HepG2 (cell line): ENCODE measurements at regions not wholly inside any gene's neighbourhood (a gene's known extent, or its start where the extent isn't known, plus 50 kb on each side); places are given as distances from the start of the nearest gene placed in this dataset.

ENCODE experiments used
- BCL6 ChIP-seq: IDR thresholded peaks from 2 replicates; pipeline ENCODE4 v1.6.1; 2016; ENCODE audit warnings: missing genetic modification reagents, missing compliant biosample characterization
- FOSL1 ChIP-seq: sonication (generic); formaldehyde crosslinking; IDR thresholded peaks from 2 replicates; pipeline ENCODE4 v1.9.0; 2021; ENCODE audit warnings: missing genetic modification reagents, borderline replicate concordance
- HNRNPUL1 ChIP-seq: fragments of 200-400 bp; formaldehyde crosslinking; IDR thresholded peaks from 2 replicates; pipeline ENCODE4 v1.6.1; 2017; ENCODE audit warnings: low read depth, mild to moderate bottlenecking, low read length, moderate library complexity
- NCOA2 ChIP-seq: sonication (generic); formaldehyde crosslinking; IDR thresholded peaks from 2 replicates; pipeline ENCODE4 v1.8.0; 2022; ENCODE audit warnings: inconsistent platforms
- PLRG1 ChIP-seq: fragments of 450-650 bp; conservative IDR thresholded peaks from 2 replicates; pipeline ENCODE4 v1.6.1; 2016
- SMARCE1 ChIP-seq: fragments of 450-650 bp; IDR thresholded peaks from 2 replicates; pipeline ENCODE4 v1.6.1; 2017; ENCODE audit warnings: borderline replicate concordance
- SNAI1 ChIP-seq: sonication (generic); formaldehyde crosslinking; IDR thresholded peaks from 2 replicates; pipeline ENCODE4 v1.5.0; 2020; ENCODE audit warnings: mild to moderate bottlenecking, missing genetic modification reagents, borderline replicate concordance
- TMF1 ChIP-seq: sonication (generic); formaldehyde crosslinking; IDR thresholded peaks from 2 replicates; pipeline ENCODE4 v1.8.1; 2022; ENCODE audit warnings: low read depth, missing genetic modification reagents
- TSC22D2 ChIP-seq: sonication (generic); formaldehyde crosslinking; IDR thresholded peaks from 2 replicates; pipeline ENCODE4 v1.5.1; 2020; ENCODE audit warnings: missing genetic modification reagents, mild to moderate bottlenecking, borderline replicate concordance
- ZBTB21 ChIP-seq: sonication (generic); formaldehyde crosslinking; IDR thresholded peaks from 2 replicates; pipeline ENCODE4 v1.4.0; 2020; ENCODE audit warnings: missing genetic modification reagents
- ZNF101 ChIP-seq: sonication (generic); formaldehyde crosslinking; IDR thresholded peaks from 2 replicates; pipeline ENCODE4 v1.4.0; 2020; ENCODE audit warnings: mild to moderate bottlenecking, low read depth, missing genetic modification reagents, borderline replicate concordance
- ZNF180 ChIP-seq: sonication (generic); formaldehyde crosslinking; IDR thresholded peaks from 2 replicates; pipeline ENCODE4 v1.4.0; 2020; ENCODE audit warnings: low read depth, missing genetic modification reagents, borderline replicate concordance
- ZNF235 ChIP-seq: sonication (generic); formaldehyde crosslinking; IDR thresholded peaks from 2 replicates; pipeline ENCODE4 v1.8.1; 2023; ENCODE audit warnings: mild to moderate bottlenecking, missing genetic modification reagents, borderline replicate concordance
- ZNF264 ChIP-seq: sonication (generic); formaldehyde crosslinking; IDR thresholded peaks from 2 replicates; pipeline ENCODE4 v1.4.0; 2020; ENCODE audit warnings: missing genetic modification reagents
- ZNF691 ChIP-seq: sonication (generic); formaldehyde crosslinking; IDR thresholded peaks from 2 replicates; pipeline ENCODE4 v1.4.0; 2020; ENCODE audit warnings: missing genetic modification reagents, low read depth, mild to moderate bottlenecking, borderline replicate concordance
- ZNF737 ChIP-seq: sonication (generic); formaldehyde crosslinking; IDR thresholded peaks from 2 replicates; pipeline ENCODE4 v1.5.0; 2020; ENCODE audit warnings: missing genetic modification reagents, mild to moderate bottlenecking, borderline replicate concordance
- TF ChIP-seq, protein P1 (sequence below): sonication (generic); formaldehyde crosslinking; conservative IDR thresholded peaks from 2 replicates; pipeline ENCODE4 v1.8.0; 2022; ENCODE audit warnings: low read depth, missing genetic modification reagents
- TF ChIP-seq, protein P2 (sequence below): IDR thresholded peaks from 2 replicates; pipeline ENCODE4 v1.4.0; 2020; ENCODE audit warnings: mild to moderate bottlenecking, missing genetic modification reagents
- TF ChIP-seq, protein P3 (sequence below): sonication (generic); formaldehyde crosslinking; IDR thresholded peaks from 2 replicates; pipeline ENCODE4 v1.4.0; 2020; ENCODE audit warnings: low read depth, missing genetic modification reagents

DNA sequence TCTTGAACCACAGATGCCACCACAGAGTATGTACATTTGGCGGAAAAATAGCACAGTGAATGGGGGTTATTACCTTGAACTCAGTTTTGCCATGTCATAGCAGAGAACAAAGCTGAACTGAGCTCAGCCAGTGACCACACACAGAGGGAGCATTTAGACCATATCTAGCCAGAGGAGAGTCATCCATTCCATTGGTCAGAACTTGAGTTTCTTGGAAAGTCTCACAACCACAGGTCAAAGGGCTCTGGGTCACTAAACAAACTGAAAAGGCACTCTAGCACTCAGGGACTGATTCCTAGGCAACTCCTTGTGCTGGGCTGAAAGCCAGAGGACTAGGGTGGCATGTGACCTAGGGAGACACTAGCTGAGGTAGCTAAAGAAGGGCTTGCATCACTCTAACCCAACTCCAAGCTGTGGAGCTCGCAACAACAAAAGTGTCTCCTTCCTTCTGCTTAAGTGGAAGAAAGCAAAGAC lies 239.7 kb upstream of the SEMA3D start (continued):
- TF ChIP-seq HNRNPUL1 (no peak), BCL6 (CRISPR knock-in tag) (peak; percentile 100), TSC22D2 (CRISPR knock-in tag) (no peak), FOSL1 (CRISPR knock-in tag) (no peak), SMARCE1 (no peak), PLRG1 (no peak), ZNF180 (CRISPR knock-in tag) (no peak), ZNF101 (no peak), ZNF264 (CRISPR knock-in tag) (no peak; the same call in 1 of the 2 replicates), TMF1 (CRISPR knock-in tag) (no peak), ZNF691 (CRISPR knock-in tag) (peak; percentile 91; the same call in 1 of the 2 replicates), NCOA2 (peak; percentile 78; the same call in 1 of the 2 replicates), SNAI1 (no peak), ZNF737 (CRISPR knock-in tag) (no peak), ZBTB21 (CRISPR knock-in tag) (peak; percentile 69), ZNF235 (CRISPR knock-in tag) (no peak)
- TF ChIP-seq, protein P1, sequence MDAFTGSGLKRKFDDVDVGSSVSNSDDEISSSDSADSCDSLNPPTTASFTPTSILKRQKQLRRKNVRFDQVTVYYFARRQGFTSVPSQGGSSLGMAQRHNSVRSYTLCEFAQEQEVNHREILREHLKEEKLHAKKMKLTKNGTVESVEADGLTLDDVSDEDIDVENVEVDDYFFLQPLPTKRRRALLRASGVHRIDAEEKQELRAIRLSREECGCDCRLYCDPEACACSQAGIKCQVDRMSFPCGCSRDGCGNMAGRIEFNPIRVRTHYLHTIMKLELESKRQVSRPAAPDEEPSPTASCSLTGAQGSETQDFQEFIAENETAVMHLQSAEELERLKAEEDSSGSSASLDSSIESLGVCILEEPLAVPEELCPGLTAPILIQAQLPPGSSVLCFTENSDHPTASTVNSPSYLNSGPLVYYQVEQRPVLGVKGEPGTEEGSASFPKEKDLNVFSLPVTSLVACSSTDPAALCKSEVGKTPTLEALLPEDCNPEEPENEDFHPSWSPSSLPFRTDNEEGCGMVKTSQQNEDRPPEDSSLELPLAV (CRISPR knock-in tag): no peak
- TF ChIP-seq, protein P2, sequence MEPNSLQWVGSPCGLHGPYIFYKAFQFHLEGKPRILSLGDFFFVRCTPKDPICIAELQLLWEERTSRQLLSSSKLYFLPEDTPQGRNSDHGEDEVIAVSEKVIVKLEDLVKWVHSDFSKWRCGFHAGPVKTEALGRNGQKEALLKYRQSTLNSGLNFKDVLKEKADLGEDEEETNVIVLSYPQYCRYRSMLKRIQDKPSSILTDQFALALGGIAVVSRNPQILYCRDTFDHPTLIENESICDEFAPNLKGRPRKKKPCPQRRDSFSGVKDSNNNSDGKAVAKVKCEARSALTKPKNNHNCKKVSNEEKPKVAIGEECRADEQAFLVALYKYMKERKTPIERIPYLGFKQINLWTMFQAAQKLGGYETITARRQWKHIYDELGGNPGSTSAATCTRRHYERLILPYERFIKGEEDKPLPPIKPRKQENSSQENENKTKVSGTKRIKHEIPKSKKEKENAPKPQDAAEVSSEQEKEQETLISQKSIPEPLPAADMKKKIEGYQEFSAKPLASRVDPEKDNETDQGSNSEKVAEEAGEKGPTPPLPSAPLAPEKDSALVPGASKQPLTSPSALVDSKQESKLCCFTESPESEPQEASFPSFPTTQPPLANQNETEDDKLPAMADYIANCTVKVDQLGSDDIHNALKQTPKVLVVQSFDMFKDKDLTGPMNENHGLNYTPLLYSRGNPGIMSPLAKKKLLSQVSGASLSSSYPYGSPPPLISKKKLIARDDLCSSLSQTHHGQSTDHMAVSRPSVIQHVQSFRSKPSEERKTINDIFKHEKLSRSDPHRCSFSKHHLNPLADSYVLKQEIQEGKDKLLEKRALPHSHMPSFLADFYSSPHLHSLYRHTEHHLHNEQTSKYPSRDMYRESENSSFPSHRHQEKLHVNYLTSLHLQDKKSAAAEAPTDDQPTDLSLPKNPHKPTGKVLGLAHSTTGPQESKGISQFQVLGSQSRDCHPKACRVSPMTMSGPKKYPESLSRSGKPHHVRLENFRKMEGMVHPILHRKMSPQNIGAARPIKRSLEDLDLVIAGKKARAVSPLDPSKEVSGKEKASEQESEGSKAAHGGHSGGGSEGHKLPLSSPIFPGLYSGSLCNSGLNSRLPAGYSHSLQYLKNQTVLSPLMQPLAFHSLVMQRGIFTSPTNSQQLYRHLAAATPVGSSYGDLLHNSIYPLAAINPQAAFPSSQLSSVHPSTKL (CRISPR knock-in tag): peak; percentile 88
- TF ChIP-seq, protein P3, sequence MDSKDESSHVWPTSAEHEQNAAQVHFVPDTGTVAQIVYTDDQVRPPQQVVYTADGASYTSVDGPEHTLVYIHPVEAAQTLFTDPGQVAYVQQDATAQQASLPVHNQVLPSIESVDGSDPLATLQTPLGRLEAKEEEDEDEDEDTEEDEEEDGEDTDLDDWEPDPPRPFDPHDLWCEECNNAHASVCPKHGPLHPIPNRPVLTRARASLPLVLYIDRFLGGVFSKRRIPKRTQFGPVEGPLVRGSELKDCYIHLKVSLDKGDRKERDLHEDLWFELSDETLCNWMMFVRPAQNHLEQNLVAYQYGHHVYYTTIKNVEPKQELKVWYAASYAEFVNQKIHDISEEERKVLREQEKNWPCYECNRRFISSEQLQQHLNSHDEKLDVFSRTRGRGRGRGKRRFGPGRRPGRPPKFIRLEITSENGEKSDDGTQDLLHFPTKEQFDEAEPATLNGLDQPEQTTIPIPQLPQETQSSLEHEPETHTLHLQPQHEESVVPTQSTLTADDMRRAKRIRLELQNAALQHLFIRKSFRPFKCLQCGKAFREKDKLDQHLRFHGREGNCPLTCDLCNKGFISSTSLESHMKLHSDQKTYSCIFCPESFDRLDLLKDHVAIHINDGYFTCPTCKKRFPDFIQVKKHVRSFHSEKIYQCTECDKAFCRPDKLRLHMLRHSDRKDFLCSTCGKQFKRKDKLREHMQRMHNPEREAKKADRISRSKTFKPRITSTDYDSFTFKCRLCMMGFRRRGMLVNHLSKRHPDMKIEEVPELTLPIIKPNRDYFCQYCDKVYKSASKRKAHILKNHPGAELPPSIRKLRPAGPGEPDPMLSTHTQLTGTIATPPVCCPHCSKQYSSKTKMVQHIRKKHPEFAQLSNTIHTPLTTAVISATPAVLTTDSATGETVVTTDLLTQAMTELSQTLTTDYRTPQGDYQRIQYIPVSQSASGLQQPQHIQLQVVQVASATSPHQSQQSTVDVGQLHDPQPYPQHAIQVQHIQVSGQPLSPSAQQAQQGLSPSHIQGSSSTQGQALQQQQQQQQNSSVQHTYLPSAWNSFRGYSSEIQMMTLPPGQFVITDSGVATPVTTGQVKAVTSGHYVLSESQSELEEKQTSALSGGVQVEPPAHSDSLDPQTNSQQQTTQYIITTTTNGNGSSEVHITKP (CRISPR knock-in tag): no peak
